CD14-positive monocyte (primary cell): ENCODE measurements at regions not wholly inside any gene's neighbourhood (a gene's known extent, or its start where the extent isn't known, plus 50 kb on each side); places are given as distances from the start of the nearest gene placed in this dataset.

Experiments used
- DNase-seq, 3 donors: peaks; one replicate each; pipeline ENCODE4 v3.0.0-alpha.2; 2011 to 2022
- H2AFZ ChIP-seq: 2 replicates; pipeline ENCODE4 v1.6.0; 2012; ENCODE audit warnings: mild to moderate bottlenecking, low read depth, low read length, inconsistent platforms; ENCODE audit not compliant: insufficient read depth, poor library complexity, severe bottlenecking
- H3K27ac ChIP-seq, 2 donors: 1 replicate in 1 of 2; 2 replicates in 1 of 2; pipeline ENCODE4 v1.5.1; 2012 to 2013; ENCODE audit warnings: low read length in 2 of 2, control low read depth in 1 of 2, inconsistent platforms in 1 of 2, low read depth in 1 of 2, mild to moderate bottlenecking in 1 of 2
- H3K27me3 ChIP-seq, 2 donors: one replicate each; pipeline versions ENCODE4 v1.6.0 to v1.6.1; 2011 to 2013; ENCODE audit warnings: low read length in 2 of 2; ENCODE audit not compliant: control insufficient read depth in 2 of 2, insufficient read depth in 2 of 2
- H3K36me3 ChIP-seq, 2 donors: replicated peaks in 1 of 2; 1 replicate in 1 of 2; 2 replicates in 1 of 2; pipeline versions ENCODE4 v1.5.1 to v1.6.1; 2012 to 2013; ENCODE audit warnings: low read length in 2 of 2, control low read depth in 1 of 2, inconsistent platforms in 1 of 2, mild to moderate bottlenecking in 1 of 2; ENCODE audit not compliant: insufficient read depth in 2 of 2, control insufficient read depth in 1 of 2
- H3K4me1 ChIP-seq, 2 donors: 1 replicate in 1 of 2; 2 replicates in 1 of 2; pipeline versions ENCODE4 v1.5.1 to v1.6.1; 2012 to 2013; ENCODE audit warnings: low read length in 2 of 2, control low read depth in 1 of 2, inconsistent platforms in 1 of 2, mild to moderate bottlenecking in 1 of 2, moderate library complexity in 1 of 2; ENCODE audit not compliant: insufficient read depth in 2 of 2, control insufficient read depth in 1 of 2
- H3K4me2 ChIP-seq: replicated peaks from 2 replicates; pipeline ENCODE3; 2012; ENCODE audit warnings: low read length, moderate library complexity, mild to moderate bottlenecking; ENCODE audit not compliant: poor library complexity, severe bottlenecking; ENCODE audit errors: extremely low read depth
- H3K4me3 ChIP-seq, 3 experiments: fragments of 200-600 bp in 1 of 3; sonication (generic) in 1 of 3; replicated peaks in 1 of 3; 1 replicate in 2 of 3; 2 replicates in 1 of 3; pipeline ENCODE4 v1.5.1; 2011 to 2013; ENCODE audit warnings: low read length in 3 of 3, mild to moderate bottlenecking in 3 of 3, control low read depth in 2 of 3, low read depth in 2 of 3, inconsistent platforms in 1 of 3, moderate library complexity in 1 of 3
- H3K79me2 ChIP-seq: 2 replicates; pipeline ENCODE4 v1.6.0; 2012; ENCODE audit warnings: mild to moderate bottlenecking, control low read depth, inconsistent platforms, low read length, moderate library complexity; ENCODE audit not compliant: insufficient read depth
- H3K9ac ChIP-seq: 2 replicates; pipeline ENCODE4 v1.6.0; 2017; ENCODE audit warnings: low read length, mild to moderate bottlenecking; ENCODE audit not compliant: insufficient read depth, poor library complexity, severe bottlenecking
- H3K9me3 ChIP-seq, 2 donors: replicated peaks in 1 of 2; 1 replicate in 1 of 2; 2 replicates in 1 of 2; pipeline versions ENCODE4 v1.5.1 to v1.6.1; 2012 to 2013; ENCODE audit warnings: low read length in 2 of 2, control low read depth in 1 of 2; ENCODE audit not compliant: control insufficient read depth in 1 of 2, insufficient read depth in 1 of 2
- H4K20me1 ChIP-seq: 2 replicates; pipeline ENCODE4 v1.6.0; 2012; ENCODE audit warnings: mild to moderate bottlenecking, low read length, control low read depth, moderate library complexity; ENCODE audit not compliant: insufficient read depth
- H3K27ac Mint-ChIP-seq, 7 donors: one replicate each; pipeline ENCODE4 v1.8.0; 2020; ENCODE audit warnings: mild to moderate bottlenecking in 7 of 7, mixed read lengths in 7 of 7, moderate library complexity in 6 of 7, inconsistent platforms in 2 of 7
- H3K27me3 Mint-ChIP-seq, 3 donors: one replicate each; pipeline ENCODE4 v1.8.0; 2021 to 2022; ENCODE audit warnings: low read depth in 3 of 3, mild to moderate bottlenecking in 3 of 3, mixed read lengths in 3 of 3, moderate library complexity in 3 of 3, inconsistent platforms in 1 of 3
- H3K36me3 Mint-ChIP-seq, 2 donors: one replicate each; pipeline ENCODE4 v1.8.0; 2020; ENCODE audit warnings: mixed read lengths in 2 of 2, inconsistent platforms in 1 of 2, mild to moderate bottlenecking in 1 of 2
- H3K4me1 Mint-ChIP-seq: one replicate; pipeline ENCODE4 v1.8.0; 2020; ENCODE audit warnings: mild to moderate bottlenecking, mixed read lengths
- H3K4me3 Mint-ChIP-seq, 2 donors: one replicate each; pipeline ENCODE4 v1.8.0; 2020; ENCODE audit warnings: mild to moderate bottlenecking in 2 of 2, mixed read lengths in 2 of 2, moderate library complexity in 1 of 2
- H3K9me3 Mint-ChIP-seq, 7 donors: one replicate each; pipeline ENCODE4 v1.8.0; 2020 to 2022; ENCODE audit warnings: mixed read lengths in 7 of 7, mild to moderate bottlenecking in 6 of 7, moderate library complexity in 6 of 7, inconsistent platforms in 2 of 7
- CTCF ChIP-seq: fragments of 200-600 bp; IDR thresholded peaks from one replicate; pipeline ENCODE4 v1.8.0; 2022; ENCODE audit warnings: antibody characterized with exemption, mild to moderate bottlenecking
- WGBS: methylation state at CpG from one replicate; pipeline ENCODE4 v1.1.5; 2013; ENCODE audit warnings: missing lambda C conversion rate; ENCODE audit not compliant: insufficient coverage; 5-methylcytosine and 5-hydroxymethylcytosine counted together
- intact Hi-C, 2 donors: fragments of 100-400 bp; cut with micrococcal nuclease; formaldehyde crosslinking; loops; one replicate each; pipeline versions ENCODE4 v1.15.0 to v1.15.1; 2023

DNA sequence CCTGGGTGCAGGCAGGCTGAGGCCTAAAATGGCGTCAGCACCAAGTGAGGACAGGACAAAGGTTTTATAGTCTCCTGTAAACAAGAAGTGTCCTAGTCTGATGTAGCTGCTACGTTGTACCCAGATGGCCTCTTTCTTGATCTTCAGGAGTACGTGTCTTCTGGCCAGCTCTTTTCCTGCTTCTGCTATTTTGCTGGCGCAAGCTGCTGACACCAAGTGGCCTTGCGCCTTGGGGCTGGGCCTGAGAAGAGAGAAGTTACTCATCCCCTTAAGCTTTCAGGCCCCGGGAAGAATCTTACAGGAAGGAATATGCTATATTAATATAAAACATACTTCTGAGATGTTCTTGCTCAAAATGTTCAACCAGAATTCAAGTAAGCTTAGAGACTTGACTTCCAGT, 605.2 kb downstream of the GALC start:
- H3K9me3 Mint-ChIP-seq = peaks cover 4 to 18% (median 8%) of the 10 kb centered on the region in 7 donors
- H3K4me3 ChIP-seq = no peak overlapping the region
- no peak overlapping the region for H3K27ac ChIP-seq
- no peak overlapping the region for H3K27ac Mint-ChIP-seq
- 87% methylated on average over 3 of the region's 6 CpGs for WGBS
- H3K4me3 Mint-ChIP-seq = no peak overlapping the region
- H4K20me1 ChIP-seq = no peaks in the 10 kb centered on the region
- peaks cover 11 to 14% of the 10 kb centered on the region in 2 donors for H3K9me3 ChIP-seq
- no peak for TF ChIP-seq CTCF
- no peak overlapping the region for H3K4me2 ChIP-seq
- H3K27me3 ChIP-seq = no peaks in the 10 kb centered on the region
- H2AFZ ChIP-seq = no peak overlapping the region
- H3K36me3 ChIP-seq = no peaks in the 10 kb centered on the region
- intact Hi-C loops = no loop called here
- no peaks in the 10 kb centered on the region for H3K4me1 Mint-ChIP-seq
- DNase-seq = no peak
- H3K9ac ChIP-seq = no peak overlapping the region
- H3K79me2 ChIP-seq = no peaks in the 10 kb centered on the region
- no peaks in the 10 kb centered on the region for H3K36me3 Mint-ChIP-seq
- H3K4me1 ChIP-seq = no peaks in the 10 kb centered on the region
- H3K27me3 Mint-ChIP-seq = peaks cover 0 to 1% (median 0%) of the 10 kb centered on the region in 3 donors

DNA sequence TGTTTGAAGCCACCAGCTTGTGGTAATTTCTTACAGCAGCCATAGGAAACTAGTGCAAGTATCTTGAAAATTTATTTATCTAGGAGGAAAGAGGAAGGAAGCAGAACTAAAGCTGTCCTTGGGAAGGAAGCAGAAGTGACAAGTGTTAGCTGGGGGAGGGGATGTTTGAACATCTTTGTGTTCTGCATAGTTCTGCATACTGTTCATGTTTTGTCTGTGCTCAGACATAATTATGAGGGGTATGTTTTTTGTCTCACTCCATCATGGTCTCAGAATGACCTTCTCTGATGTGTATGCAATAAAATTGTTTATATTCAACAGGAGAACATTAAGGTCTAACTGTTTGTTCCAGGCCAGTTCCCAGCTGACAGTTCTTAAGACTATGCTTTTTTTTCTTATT, 606.5 kb downstream of the GALC start:
- Histone ChIP-seq H3K9ac (no peak overlapping the region), H3K4me3 (no peak overlapping the region), H4K20me1 (no peaks in the 10 kb centered on the region), H2AFZ (no peak overlapping the region), H3K9me3 (peaks cover 13 to 14% of the 10 kb centered on the region in 2 donors), H3K79me2 (no peaks in the 10 kb centered on the region), H3K4me1 (no peaks in the 10 kb centered on the region), H3K27me3 (no peaks in the 10 kb centered on the region), H3K27ac (no peak overlapping the region), H3K36me3 (no peaks in the 10 kb centered on the region), H3K4me2 (no peak overlapping the region)
- no peak for TF ChIP-seq CTCF
- H3K4me3 Mint-ChIP-seq = no peak overlapping the region
- no peaks in the 10 kb centered on the region for H3K4me1 Mint-ChIP-seq
- H3K27ac Mint-ChIP-seq = no peak overlapping the region
- peaks cover 0 to 1% (median 0%) of the 10 kb centered on the region in 3 donors for H3K27me3 Mint-ChIP-seq
- H3K36me3 Mint-ChIP-seq = no peaks in the 10 kb centered on the region
- intact Hi-C loops = no loop called here
- H3K9me3 Mint-ChIP-seq = peaks cover 4 to 18% (median 9%) of the 10 kb centered on the region in 7 donors
- DNase-seq = no peak
